A673 (cell line): ENCODE measurements at regions not wholly inside any gene's neighbourhood (a gene's known extent, or its start where the extent isn't known, plus 50 kb on each side); places are given as distances from the start of the nearest gene placed in this dataset.

Experiments
- BruUV-seq: library from RNA; stranded (reverse); fragments of 400-500 nt; replicated peaks from 2 replicates; lab custom pipeline; 2021; lab: Mats Ljungman, UMichigan
- CTCF ChIA-PET: fragments of 300-600 bp; sonication (Branson Sonifier 250); formaldehyde crosslinking; loops from one replicate; lab custom pipeline; 2022; ENCODE audit warnings: antibody characterized with exemption; lab: Charles Lee
- POLR2A ChIA-PET: fragments of 300-600 bp; sonication (Branson Sonifier 250); formaldehyde crosslinking; loops from one replicate; lab custom pipeline; 2022; ENCODE audit warnings: antibody characterized with exemption; ENCODE audit not compliant: low non-redundant PET; lab: Charles Lee
- DNase-seq: peaks from one replicate; pipeline ENCODE4 v3.0.0-alpha.2; 2015; ENCODE audit warnings: low spot score
- H3K27ac ChIP-seq: fragments of 200-600 bp; sonication (generic); 2 replicates; pipeline ENCODE4 v1.5.1; 2016; ENCODE audit warnings: mixed run types, low read depth, mild to moderate bottlenecking, mixed read lengths, antibody characterized with exemption, low read length; ENCODE audit not compliant: poor library complexity, severe bottlenecking
- H3K27me3 ChIP-seq: fragments of 200-600 bp; sonication (generic); replicated peaks from 2 replicates; pipeline ENCODE4 v1.6.1; 2017; ENCODE audit warnings: mixed run types, low read depth, mild to moderate bottlenecking, mixed read lengths, antibody characterized with exemption, low read length; ENCODE audit not compliant: insufficient read depth, poor library complexity
- H3K36me3 ChIP-seq: fragments of 200-600 bp; sonication (generic); 2 replicates; pipeline ENCODE4 v1.6.1; 2016; ENCODE audit warnings: mixed run types, mild to moderate bottlenecking, mixed read lengths, antibody characterized with exemption, low read length; ENCODE audit not compliant: insufficient read depth, poor library complexity, severe bottlenecking
- H3K4me1 ChIP-seq: fragments of 200-600 bp; sonication (generic); 2 replicates; pipeline ENCODE4 v1.6.1; 2017; ENCODE audit warnings: mixed run types, mild to moderate bottlenecking, mixed read lengths, antibody characterized with exemption, low read length; ENCODE audit not compliant: insufficient read depth, poor library complexity, severe bottlenecking
- H3K4me3 ChIP-seq: fragments of 200-600 bp; sonication (generic); 2 replicates; pipeline ENCODE4 v1.5.1; 2016; ENCODE audit warnings: low read depth, mixed run types, mild to moderate bottlenecking, mixed read lengths, low read length; ENCODE audit not compliant: poor library complexity, severe bottlenecking
- H3K9me3 ChIP-seq: fragments of 200-600 bp; sonication (generic); 2 replicates; pipeline ENCODE4 v1.6.1; 2016; ENCODE audit warnings: mixed run types, low read depth, mild to moderate bottlenecking, mixed read lengths, antibody characterized with exemption, low read length; ENCODE audit not compliant: poor library complexity, severe bottlenecking
- CTCF ChIP-seq: fragments of 300-800, 200-600 bp; sonication (generic); conservative IDR thresholded peaks from 2 replicates; pipeline ENCODE4 v1.5.1; 2017; ENCODE audit warnings: low read depth, mild to moderate bottlenecking, antibody characterized with exemption, low read length, moderate library complexity, mixed read lengths
- EZH2 ChIP-seq: fragments of 200-600 bp; sonication (generic); IDR thresholded peaks from 2 replicates; pipeline ENCODE4 v1.6.1; 2017; ENCODE audit warnings: borderline replicate concordance, low read depth, mild to moderate bottlenecking, mixed read lengths, antibody characterized with exemption, low read length; ENCODE audit not compliant: poor library complexity, severe bottlenecking
- intact Hi-C: fragments of 100-400 bp; cut with micrococcal nuclease; formaldehyde crosslinking; loops from one replicate; pipeline ENCODE4 v1.10.0; 2022; ENCODE audit not compliant: unreplicated experiment

- Histone ChIP-seq H3K4me3 (no peak overlapping the region), H3K4me1 (no peaks in the 10 kb centered on the region), H3K27ac (no peak overlapping the region), H3K27me3 (peaks cover 4% of the 10 kb centered on the region), H3K9me3 (no peaks in the 10 kb centered on the region), H3K36me3 (no peaks in the 10 kb centered on the region)
- ChIA-PET CTCF (no interaction called here), POLR2A (interaction anchor here (0.7 kb wide), 1 partner anchor 13 kb away, joined by 3 read pairs; no protein-coding TSS in a partner anchor)
- no peak for DNase-seq
- no TSS peak for BruUV-seq
- TF ChIP-seq CTCF (no peak), EZH2 (no peak)
- intact Hi-C loops, result no loop called here
Observed at GRCh38 chr2:15997728-15998280, 57.5 kb downstream of the MYCN start.

- Histone ChIP-seq H3K27ac (no peak overlapping the region), H3K4me1 (no peaks in the 10 kb centered on the region), H3K27me3 (peaks cover 4% of the 10 kb centered on the region), H3K4me3 (no peak overlapping the region), H3K9me3 (no peaks in the 10 kb centered on the region), H3K36me3 (no peaks in the 10 kb centered on the region)
- TF ChIP-seq EZH2 (no peak), CTCF (no peak)
- DNase-seq, result no peak
- BruUV-seq, result no TSS peak
- intact Hi-C loops, result no loop called here
- CTCF ChIA-PET, result no interaction called here
- POLR2A ChIA-PET, result interaction anchor here (0.7 kb wide), 1 partner anchor 14 kb away, joined by 3 read pairs; no protein-coding TSS in a partner anchor
Observed at GRCh38 chr2:15996536-15997423, 56.4 kb downstream of the MYCN start.
